ENCODE measurements at regions not wholly inside any gene's neighbourhood (a gene's known extent, or its start where the extent isn't known, plus 50 kb on each side); places are given as distances from the start of the nearest gene placed in this dataset.
"Not testable (repeated sequence)": the region's sequence is repeated elsewhere in the genome, so short reads cannot be mapped to it uniquely, and the experiment has no call there.

DNA sequence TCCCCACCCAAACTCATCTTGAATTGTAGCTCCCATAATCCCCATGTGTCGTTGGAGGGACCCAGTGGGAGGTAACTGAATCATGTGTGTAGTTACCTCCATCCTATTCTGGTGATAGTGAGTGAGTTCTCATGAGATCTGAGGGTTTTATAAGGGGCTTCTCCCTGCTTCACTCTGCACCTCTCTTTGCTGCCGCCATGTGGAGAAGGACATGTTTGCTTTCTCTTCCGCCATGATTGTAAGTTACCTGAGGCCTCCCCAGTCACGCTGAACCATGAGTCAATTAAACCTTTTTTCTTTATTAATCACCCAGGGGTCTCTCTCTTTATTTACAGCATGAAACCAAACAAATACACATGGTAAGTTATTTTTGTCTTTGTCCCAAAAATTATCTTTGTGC lies 726.1 kb downstream of the CDH18 start:
- no peak for DNase-seq

DNA sequence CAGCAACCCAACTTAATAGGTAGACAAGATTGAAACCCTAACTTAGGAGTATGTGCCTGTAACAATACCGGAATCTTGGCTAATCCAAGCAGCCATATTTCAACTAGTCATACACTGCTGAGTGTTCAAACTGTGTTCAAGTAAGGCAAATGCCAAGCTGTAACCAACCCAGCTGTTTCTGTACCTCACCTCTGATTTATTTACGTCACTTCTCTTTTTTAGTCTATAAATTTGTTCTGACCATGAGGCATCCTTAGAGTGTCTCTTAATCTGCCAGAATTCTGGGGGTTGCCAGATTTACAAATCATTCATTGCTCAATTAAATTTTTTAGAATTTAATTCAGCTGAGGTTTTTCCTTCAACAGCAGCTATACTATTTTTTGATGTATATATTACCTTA lies 723.2 kb downstream of the CDH18 start:
- DNase-seq = no peak

DNA sequence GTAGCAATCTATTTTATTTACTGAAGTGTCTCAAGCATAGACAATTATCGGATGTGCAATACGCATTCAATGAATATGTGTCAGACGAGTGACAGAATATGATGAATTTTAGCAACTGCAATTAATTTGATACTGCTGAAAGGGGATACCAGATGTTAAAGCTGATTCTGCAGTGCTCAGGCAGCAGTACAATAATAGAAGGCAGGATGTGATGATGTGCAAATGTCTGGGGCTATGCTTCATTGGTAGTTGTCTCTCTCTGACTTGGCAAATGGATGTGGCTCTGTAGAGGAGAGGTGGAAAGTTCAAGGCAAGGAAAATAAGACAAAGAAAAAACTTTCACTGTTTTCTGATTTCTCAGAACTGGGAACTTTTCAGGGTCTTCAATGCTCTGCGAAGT lies 721.2 kb downstream of the CDH18 start:
- DNase-seq = no peak

DNA sequence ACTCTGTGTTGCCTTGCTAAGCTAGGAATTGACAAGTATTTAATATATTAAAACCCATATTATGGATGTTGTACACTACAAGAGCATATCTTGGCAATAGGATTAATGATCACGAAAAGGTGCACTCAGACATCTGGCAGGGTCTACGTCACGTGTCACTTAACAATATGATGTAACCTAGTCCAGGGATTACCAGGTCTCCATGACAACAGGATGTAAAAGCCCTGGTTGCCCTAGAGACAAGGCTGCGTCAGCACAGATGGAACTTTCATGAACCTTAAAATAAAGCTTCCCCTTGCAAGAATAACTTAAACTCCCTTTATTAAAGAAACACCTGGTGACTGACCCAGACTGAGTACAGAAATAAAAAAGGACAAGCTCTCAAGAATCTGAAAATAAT lies 717.8 kb downstream of the CDH18 start:
- no peak for DNase-seq

DNA sequence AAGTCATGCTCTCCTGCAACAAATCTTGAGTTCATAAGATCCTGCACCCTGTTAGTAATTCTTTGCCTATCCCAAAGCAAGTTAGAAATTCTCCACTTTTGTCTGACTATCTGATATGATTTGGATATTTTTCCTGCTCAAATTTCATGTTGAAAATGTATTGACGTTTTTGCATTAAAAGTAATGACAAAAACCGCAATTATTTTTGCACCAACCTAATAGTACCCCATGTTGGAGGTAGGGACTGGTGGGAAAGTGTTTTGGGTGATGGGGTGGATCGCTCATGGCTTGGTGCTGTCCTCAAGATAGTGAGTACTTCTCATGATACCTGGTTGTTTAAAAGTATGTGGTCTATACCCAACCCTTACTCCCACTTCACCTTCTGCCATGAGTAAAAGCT lies 713.4 kb downstream of the CDH18 start:
- DNase-seq = no peak

DNA sequence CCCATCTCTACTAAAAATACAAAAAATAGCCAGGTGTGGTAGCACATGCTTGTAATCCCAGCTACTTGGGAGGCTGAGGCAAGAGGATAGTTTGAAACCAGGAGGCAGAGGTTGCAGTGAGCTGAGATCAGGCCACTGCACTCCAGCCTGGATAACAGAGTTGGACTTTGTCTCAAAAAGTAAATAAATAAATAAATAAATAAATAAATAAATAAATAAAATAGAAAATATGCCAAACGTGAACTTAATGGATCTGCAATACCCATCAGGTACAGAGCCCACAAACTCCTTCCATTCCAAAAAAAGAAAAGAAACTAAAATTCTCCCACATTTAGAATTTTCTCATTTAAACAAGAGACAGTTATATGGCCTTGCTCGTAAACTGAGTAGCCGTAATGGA lies 702.7 kb downstream of the CDH18 start:
- DNase-seq = no peak

DNA sequence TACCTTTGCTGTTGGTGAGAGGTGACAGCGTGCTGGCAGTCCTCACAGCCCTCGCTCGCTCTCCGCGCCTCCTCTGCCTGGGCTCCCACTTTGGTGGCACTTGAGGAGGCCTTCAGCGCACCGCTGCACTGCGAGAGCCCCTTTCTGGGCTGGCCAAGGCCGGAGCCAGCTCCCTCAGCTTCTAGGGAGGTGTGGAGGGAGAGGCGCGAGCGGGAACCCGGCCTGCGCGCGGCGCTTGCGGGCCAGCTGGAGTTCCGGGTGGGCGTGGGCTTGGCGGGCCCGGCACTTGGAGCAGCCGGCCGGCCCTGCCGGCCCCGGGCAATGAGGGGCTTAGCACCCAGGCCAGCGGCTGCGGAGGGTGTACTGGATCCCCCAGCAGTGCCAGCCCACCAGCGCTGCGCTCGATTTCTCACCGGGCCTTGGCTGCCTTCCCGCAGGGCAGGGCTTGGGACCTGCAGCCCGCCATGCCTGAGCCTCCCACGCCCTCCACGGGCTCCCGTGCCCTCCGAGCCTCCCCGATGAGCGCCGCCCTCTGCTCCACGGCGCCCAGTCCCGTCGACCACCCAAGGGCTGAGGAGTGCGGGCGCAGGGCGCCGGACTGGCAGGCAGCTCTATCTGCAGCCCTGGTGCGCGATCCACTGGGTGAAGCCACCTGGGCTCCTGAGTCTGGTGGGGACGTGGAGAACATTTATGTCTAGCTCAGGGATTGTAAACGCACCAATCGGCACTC lies 700.3 kb downstream of the CDH18 start:
- DNase-seq = not testable (repeated sequence)

DNA sequence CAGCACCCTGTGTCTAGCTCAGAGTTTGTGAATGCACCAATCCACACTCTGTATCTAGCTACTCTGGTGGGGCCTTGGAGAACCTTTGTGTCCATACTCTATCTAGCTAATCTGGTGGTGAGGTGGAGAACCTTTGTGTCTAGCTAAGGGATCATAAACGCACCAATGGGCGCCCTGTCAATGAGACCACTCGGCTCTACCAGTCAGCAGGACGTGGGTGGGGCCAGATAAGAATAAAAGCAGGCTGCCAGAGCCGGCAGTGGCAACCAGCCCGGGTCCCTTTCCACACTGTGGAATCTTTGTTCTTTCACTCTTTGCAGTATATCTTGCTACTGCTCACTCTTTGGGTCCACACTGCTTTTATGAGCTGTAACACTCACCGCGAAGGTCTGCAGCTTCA lies 699.7 kb downstream of the CDH18 start:
- not testable (repeated sequence) for DNase-seq

DNA sequence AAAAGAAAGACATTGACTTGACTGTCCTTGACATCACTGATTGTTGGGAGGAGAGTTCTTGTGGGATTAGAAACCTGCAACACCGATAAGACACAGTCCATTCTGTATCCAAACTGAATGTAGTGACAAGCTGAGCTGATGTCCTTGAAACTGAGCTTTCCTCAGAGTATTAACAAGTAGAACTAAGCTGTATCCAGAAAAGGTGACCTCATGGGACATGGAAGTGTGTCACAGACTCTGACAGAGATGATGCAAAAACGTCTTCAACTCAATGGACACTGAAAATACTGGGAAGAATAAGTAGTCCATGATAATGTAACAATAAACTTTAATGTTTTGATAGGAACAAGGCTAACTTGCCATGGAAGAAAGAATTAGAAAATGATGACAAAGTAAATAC lies 690.1 kb downstream of the CDH18 start:
- no peak for DNase-seq

DNA sequence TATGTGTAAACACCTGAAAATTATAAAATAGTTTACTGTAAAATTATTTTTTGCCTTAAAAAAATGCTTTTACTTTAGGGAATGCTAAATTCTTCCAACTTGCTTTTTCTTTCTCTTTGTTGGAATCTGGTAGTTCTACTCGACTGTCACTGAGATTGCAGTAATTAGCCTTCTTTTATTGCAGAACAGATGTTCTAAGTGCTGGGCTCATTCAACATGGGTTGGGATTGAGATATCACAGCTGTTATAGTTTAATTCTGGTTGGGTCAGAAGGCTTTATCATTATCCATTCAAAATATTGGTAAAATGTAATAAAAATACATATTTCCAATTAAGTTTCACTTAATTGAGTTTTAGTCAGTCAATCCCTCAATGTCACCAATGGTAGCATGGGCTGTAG lies 686.7 kb downstream of the CDH18 start:
- no peak for DNase-seq

DNA sequence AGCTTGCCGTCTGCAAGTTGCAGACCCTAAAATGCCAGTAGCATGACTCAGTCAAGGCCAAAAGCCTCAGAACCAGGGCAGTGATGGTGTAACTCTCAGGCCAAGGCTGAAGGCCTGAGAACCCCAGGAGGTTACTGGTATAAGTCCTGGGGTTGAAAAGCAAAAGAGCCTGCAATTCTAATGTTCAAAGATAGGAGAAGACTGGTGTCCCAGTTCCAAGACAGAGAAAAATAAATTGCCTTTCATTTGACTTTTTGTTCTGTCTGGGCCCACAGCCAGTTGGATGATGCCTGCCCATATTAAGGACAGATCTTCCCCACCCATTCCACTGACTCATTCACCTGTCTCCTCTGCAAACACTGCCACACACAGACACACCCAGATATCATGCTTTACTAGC lies 673.2 kb downstream of the CDH18 start:
- DNase-seq = no peak

DNA sequence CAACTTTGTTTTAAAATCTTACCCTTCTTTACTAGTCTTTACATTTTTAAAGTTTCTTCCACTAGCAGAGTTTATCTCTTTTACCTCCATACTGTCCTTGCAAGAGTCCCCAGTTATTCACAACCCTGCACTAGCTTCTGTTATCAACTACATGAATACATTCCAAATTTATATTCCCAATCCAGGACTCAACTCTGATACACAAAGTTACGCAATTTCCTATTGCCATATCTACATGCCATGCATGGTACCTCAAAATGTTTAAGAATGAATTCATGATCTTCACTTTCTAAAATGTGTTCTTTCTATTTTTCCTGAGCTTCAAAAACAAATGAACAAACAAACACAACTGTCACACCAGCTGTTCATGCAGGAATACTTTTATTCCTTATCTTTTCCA lies 668.7 kb downstream of the CDH18 start:
- no peak for DNase-seq

DNA sequence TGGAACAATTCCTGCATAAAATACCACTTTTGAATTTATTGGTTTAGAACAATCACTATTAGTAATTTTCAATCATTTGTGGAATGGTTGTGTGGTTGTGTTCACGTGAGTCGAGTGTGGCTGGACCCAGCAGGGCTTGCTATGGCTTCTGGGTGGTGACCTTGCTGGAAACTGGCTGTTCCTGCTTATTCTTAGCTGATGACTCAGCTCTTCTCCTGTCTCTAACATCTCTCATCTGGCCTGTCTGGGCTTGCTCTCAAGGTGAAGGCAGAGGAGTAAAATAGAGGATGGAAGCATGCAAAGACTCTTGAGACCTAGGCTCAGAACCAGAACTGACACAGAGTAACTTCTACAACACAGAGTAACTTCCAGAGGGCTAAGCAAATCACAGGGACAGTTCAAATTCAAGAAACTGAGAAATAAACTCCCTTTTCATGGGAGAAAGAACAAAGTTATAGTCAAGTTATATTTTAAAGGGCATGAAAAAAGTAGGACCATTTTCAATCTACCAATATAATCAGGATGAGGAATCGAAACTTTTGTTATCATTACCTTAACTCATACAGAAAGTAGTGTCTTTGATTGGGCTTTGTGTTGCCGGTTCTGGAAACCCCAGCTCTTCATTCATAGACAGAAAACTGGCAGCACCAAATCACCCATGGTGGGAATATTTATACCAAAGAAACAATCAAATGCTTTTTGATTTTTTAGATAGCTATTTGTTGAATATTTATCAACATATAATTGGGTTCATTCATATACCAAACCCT lies 665.1 kb downstream of the CDH18 start:
- DNase-seq = no peak

DNA sequence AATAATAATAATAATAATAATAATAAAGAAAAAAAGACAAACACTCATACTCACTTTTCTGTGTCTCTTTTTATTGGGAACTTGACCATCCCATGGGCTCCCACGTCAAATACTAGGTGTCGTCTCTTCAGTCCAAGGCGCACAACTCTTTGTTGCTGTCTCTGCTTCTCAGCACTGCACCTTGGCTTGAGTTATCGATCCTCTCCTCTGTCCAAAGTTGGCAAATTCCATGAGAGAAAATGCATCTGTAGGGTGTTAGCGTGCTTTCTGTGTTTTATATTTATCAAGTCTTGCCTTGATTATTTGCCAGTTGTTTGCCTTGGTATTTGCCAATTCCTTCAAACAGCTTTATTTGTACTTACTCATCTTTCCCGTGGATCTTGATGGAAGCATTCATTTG lies 653.7 kb downstream of the CDH18 start:
- no peak for DNase-seq

DNA sequence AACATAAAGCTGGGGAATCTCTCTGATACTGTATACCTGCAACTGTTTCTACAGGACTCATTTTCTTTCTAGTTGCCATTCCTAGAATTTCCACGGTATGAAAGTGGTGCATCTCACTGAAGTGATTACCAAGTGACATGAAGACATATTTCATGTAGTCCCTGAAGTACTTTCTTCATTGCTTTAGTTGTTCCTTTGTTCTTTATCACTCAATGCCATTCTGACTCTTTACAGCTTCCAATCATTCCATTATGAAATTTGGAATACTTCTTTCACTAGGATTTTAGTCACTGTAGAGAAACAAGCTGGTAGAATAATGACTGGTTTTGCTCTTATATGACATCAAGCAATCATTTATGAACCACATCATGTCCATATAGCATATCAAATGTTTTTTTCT lies 645.1 kb downstream of the CDH18 start:
- DNase-seq = no peak

DNA sequence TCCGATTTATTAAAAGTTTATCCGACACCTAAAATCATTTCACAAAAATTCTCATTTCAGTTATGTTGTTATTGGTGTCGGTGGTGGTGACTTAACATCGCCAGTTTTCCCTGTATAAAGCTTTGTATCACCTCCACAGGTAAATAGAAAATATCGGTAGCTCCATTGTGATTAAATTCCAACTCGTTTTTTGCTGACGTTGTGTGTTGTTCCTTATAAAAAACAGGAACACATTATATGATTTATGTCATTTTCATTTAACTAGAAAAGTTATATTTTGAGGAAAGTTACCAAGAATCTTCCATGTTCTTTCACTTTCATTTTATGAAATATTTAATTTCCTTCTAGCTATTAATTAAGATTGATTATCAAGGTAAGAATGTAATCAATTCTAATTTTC lies 635.9 kb downstream of the CDH18 start:
- DNase-seq = no peak

DNA sequence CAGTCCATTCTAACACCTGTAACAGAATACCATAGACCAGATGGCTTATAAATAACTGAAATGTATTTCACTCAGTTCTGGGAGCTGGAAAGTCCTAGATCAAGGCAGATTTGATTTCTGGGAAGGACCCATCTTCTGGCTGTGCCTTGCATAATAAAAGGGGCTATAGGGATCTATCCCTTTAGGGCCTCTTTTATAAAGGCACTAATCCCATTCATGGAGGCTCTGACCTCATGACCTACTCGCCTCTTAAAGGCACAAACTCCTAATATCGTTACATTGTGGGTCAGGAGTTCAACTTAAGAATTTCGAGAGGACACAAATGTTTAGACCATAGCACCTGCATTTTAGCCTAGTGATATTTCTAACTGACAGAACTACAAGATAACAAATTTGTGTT lies 619.0 kb downstream of the CDH18 start:
- DNase-seq = no peak

DNA sequence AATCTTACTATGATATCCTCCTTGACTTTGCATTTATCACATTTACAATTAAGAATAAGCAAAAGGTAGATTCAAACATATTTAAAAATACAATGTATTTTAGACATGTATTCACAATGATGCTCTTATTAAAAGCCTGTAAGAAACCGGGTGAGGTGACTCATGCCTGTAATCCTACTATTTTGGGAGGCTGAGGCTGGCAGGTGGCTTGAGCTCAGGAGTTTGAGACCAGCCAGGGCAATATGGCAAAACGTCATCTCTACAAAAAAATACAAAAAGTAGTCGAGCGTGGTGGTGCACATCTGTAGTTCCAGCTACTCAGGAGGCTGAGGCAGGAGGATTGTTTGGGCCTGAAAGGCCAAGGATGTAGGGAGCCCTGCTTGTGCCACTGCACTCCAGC lies 618.4 kb downstream of the CDH18 start:
- DNase-seq = no peak

DNA sequence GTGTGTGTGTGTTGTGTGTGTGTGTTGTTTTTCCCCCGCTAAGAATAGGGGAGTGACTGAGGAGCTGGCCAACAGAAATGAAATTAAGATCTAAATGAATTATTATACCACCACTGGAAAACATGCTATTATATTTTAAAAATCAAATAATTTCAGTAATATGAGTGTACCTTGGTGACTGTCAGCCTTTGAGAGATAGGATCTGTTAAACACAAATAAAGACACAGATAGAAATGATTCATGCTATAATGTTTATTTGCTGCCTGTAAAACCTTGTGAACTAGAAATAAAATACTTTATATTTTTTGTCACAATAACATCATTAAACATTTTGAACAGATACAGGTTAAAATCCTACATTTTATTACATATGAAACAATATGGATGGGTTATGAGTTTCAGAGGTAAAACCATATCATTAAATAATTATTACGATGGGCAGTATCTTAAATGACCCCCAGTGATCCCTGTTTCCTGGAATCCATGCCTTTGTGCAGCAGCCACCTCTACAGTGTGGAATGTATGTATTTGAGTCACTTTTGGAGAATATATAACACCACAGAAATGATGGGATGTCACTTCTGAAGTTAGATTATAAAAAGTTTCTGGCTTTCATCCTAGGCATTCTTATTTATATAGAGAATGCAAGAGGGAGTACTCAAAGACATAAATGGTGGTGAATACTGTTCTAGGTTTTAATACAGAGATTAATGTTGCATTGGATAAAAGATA lies 617.2 kb downstream of the CDH18 start:
- no peak for DNase-seq

DNA sequence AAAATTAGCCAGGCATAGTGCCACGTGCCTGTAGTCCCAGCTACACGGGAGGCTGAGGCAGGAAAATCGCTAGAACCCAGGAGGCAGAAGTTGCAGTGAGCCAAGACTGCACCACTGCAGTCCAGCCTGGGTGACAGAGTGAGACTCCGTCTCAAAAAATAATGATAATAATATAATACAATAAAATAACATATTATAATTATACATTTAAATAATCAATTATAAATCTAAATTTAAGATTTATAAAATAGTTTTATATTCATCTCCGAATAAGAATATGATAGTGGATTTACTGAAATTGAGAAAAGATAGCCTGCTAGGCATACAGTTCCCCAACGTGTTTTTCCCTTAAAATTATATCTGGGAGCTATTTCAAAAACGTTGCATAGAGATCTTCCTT lies 599.6 kb downstream of the CDH18 start:
- DNase-seq = no peak

DNA sequence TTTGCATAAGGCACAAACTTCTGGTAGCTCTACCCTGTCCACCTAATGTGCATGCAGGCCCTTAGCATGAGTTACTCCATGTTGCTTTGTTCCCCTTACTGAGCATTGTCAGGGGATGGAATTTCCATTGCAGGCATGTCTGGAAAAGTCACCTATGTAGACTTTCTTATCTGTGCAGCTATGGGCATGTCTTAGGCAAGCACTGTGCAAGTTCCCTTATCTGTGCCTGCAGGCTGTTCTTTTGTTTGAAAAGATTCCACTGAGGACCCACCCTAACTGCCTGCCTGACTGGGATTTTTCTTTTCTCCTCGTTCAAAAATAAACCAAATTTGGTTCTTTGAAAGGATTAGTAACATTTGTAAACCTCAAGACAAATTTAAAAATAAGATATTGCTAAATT lies 587.0 kb downstream of the CDH18 start:
- no peak for DNase-seq

DNA sequence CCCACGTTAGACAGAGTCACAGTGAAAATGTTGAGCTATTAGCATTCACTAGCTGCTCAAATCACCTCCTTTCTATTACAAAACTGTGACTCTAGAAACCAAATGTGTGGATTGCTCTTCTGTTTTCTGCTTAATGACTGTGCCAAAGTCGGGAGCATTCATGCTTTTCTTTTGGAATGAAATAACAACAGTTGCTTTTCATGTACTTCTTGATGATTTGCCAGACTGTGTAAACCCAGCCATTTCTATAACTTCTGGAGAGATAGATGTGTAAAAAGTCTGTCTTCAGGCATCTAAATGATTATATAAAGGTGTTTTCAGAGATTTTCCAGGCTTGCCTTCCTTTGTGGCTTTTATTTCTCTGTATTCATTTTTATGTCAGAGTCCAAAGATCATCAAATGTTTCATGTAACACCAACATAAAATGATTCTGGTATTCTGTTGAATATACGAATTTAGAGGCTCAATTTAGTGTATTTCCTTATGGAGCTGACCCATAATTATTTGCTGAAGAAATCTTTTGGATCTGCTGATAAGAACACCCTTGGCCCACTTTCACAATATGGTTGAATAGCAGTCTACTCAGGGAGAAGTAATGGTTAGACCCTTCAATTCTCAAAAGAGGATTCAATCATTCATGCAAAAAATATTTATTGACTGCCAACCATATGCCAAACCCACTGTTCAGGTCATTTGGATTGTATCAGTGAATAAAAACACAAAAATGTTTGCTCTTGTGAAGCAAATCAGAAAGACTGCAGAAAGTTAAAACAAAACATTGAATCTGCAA lies 581.2 kb downstream of the CDH18 start:
- DNase-seq = no peak

DNA sequence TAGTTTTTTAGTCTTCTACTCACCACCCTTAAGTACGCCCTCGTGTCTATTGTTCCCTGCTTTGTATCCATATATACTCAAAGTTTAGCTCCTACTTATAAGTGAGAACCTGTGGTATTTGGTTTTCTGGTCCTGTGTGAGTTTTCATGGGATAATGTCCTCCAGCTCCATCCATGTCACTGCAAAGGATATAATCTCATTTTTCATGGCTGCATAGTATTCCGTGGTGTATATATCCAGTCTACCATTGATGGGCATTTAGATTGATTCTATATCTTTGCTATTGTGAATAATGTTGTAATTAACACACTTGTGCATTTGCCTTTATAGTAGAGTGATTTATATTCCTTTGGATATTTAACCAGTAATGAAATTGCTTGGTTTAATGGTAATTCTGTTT lies 579.9 kb downstream of the CDH18 start:
- DNase-seq = no peak
